CD4-positive, alpha-beta memory T cell (primary cell): ENCODE measurements at regions not wholly inside any gene's neighbourhood (a gene's known extent, or its start where the extent isn't known, plus 50 kb on each side); places are given as distances from the start of the nearest gene placed in this dataset.

Experiments
- CTCF ChIA-PET: fragments of 350-600 bp; sonication (Branson Sonifier 250); formaldehyde crosslinking; loops from one replicate; lab custom pipeline; 2021; ENCODE audit warnings: inconsistent platforms; ENCODE audit not compliant: partially characterized antibody; lab: Charles Lee
- POLR2A ChIA-PET: fragments of 350-600 bp; sonication (Branson Sonifier 250); formaldehyde crosslinking; loops from one replicate; lab custom pipeline; 2021; ENCODE audit not compliant: partially characterized antibody; lab: Charles Lee
- DNase-seq, 5 donors: peaks; one replicate each; pipeline versions ENCODE4 v3.0.0 to v3.0.0-alpha.2; 2020 to 2022; ENCODE audit warnings: mixed read lengths in 1 of 5
- H3K27ac ChIP-seq: one replicate; pipeline ENCODE4 v1.7.0; 2013; ENCODE audit warnings: low read depth, low read length
- H3K27me3 ChIP-seq: 2 replicates; pipeline ENCODE4 v1.7.0; 2013; ENCODE audit warnings: mild to moderate bottlenecking, low read length, moderate library complexity; ENCODE audit not compliant: insufficient read depth
- H3K36me3 ChIP-seq: 2 replicates; pipeline ENCODE4 v1.7.0; 2013; ENCODE audit warnings: mild to moderate bottlenecking, low read length, moderate library complexity; ENCODE audit not compliant: insufficient read depth
- H3K4me1 ChIP-seq: 2 replicates; pipeline ENCODE4 v1.7.0; 2013; ENCODE audit warnings: mild to moderate bottlenecking, low read length, moderate library complexity; ENCODE audit not compliant: insufficient read depth
- H3K4me3 ChIP-seq, 2 donors: one replicate each; pipeline ENCODE4 v1.7.0; 2013; ENCODE audit warnings: low read length in 2 of 2, mild to moderate bottlenecking in 1 of 2
- H3K9me3 ChIP-seq, 2 donors: one replicate each; pipeline ENCODE4 v1.7.0; 2013; ENCODE audit warnings: low read length in 2 of 2, control low read depth in 1 of 2; ENCODE audit not compliant: control insufficient read depth in 1 of 2
- H3K27ac Mint-ChIP-seq, 7 donors: one replicate each; pipeline ENCODE4 v1.8.0; 2020 to 2021; ENCODE audit warnings: mixed read lengths in 7 of 7, mild to moderate bottlenecking in 6 of 7, inconsistent platforms in 3 of 7, moderate library complexity in 3 of 7
- H3K27me3 Mint-ChIP-seq, 2 donors: one replicate each; pipeline ENCODE4 v1.8.0; 2020 to 2021; ENCODE audit warnings: mixed read lengths in 2 of 2
- H3K36me3 Mint-ChIP-seq, 2 donors: one replicate each; pipeline ENCODE4 v1.8.0; 2020 to 2021; ENCODE audit warnings: mixed read lengths in 2 of 2, inconsistent platforms in 1 of 2, mild to moderate bottlenecking in 1 of 2
- H3K4me1 Mint-ChIP-seq, 4 donors: one replicate each; pipeline ENCODE4 v1.8.0; 2020 to 2021; ENCODE audit warnings: mixed read lengths in 4 of 4, mild to moderate bottlenecking in 1 of 4
- H3K4me3 Mint-ChIP-seq, 8 donors: one replicate each; pipeline ENCODE4 v1.8.0; 2020 to 2021; ENCODE audit warnings: mixed read lengths in 8 of 8, mild to moderate bottlenecking in 7 of 8, moderate library complexity in 6 of 8, inconsistent platforms in 3 of 8
- H3K9me3 Mint-ChIP-seq, 8 donors: one replicate each; pipeline ENCODE4 v1.8.0; 2020 to 2021; ENCODE audit warnings: mixed read lengths in 8 of 8, mild to moderate bottlenecking in 5 of 8, inconsistent platforms in 3 of 8, moderate library complexity in 1 of 8
- intact Hi-C: fragments of 100-400 bp; cut with micrococcal nuclease; formaldehyde crosslinking; loops from one replicate; pipeline ENCODE4 v1.15.1; 2023

- ChIA-PET POLR2A (no interaction called here), CTCF (no interaction called here)
- no peak for DNase-seq
- Histone ChIP-seq H3K9me3 (no peaks in the 10 kb centered on the region), H3K27ac (no peak overlapping the region), H3K36me3 (no peaks in the 10 kb centered on the region), H3K4me3 (no peak overlapping the region), H3K4me1 (peaks cover 22% of the 10 kb centered on the region), H3K27me3 (peaks cover 4% of the 10 kb centered on the region)
- peak overlapping the region in 2 of 8 donors; percentile 1 to 34 for H3K4me3 Mint-ChIP-seq
- no peak overlapping the region for H3K27ac Mint-ChIP-seq
- intact Hi-C loops = no loop called here
- peaks cover 13 to 34% (median 21%) of the 10 kb centered on the region in 4 donors for H3K4me1 Mint-ChIP-seq
- H3K36me3 Mint-ChIP-seq = no peaks in the 10 kb centered on the region
- peaks cover 11 to 31% of the 10 kb centered on the region in 2 donors for H3K27me3 Mint-ChIP-seq
- peaks cover 0 to 2% (median 0%) of the 10 kb centered on the region in 8 donors for H3K9me3 Mint-ChIP-seq
Measured at GRCh38 chr5:176722757-176723156, 75.5 kb downstream of the TSPAN17 start.

- Histone ChIP-seq H3K36me3 (no peaks in the 10 kb centered on the region), H3K27ac (no peak overlapping the region), H3K4me3 (no peak overlapping the region), H3K27me3 (peaks cover 4% of the 10 kb centered on the region), H3K9me3 (no peaks in the 10 kb centered on the region), H3K4me1 (peaks cover 22% of the 10 kb centered on the region)
- intact Hi-C loops = no loop called here
- no peak for DNase-seq
- ChIA-PET POLR2A (no interaction called here), CTCF (no interaction called here)
- H3K27me3 Mint-ChIP-seq = peaks cover 9 to 28% of the 10 kb centered on the region in 2 donors
- peaks cover 13 to 34% (median 21%) of the 10 kb centered on the region in 4 donors for H3K4me1 Mint-ChIP-seq
- no peaks in the 10 kb centered on the region for H3K36me3 Mint-ChIP-seq
- H3K27ac Mint-ChIP-seq = peak overlapping the region in 3 of 7 donors; percentile 2 to 36 (median 19)
- peak overlapping the region in 7 of 8 donors; percentile 18 to 70 (median 54) for H3K4me3 Mint-ChIP-seq
- peaks cover 0 to 2% (median 0%) of the 10 kb centered on the region in 8 donors for H3K9me3 Mint-ChIP-seq
Measured at GRCh38 chr5:176723440-176723839, 76.2 kb downstream of the TSPAN17 start.

- H3K4me1 ChIP-seq = peaks cover 22% of the 10 kb centered on the region
- peak overlapping the region in 1 of 8 donors; percentile 4 for H3K4me3 Mint-ChIP-seq
- DNase-seq = no peak
- CTCF ChIA-PET = no interaction called here
- no peaks in the 10 kb centered on the region for H3K9me3 ChIP-seq
- H3K27ac ChIP-seq = no peak overlapping the region
- no peaks in the 10 kb centered on the region for H3K36me3 Mint-ChIP-seq
- H3K27me3 Mint-ChIP-seq = peaks cover 10 to 26% of the 10 kb centered on the region in 2 donors
- H3K27me3 ChIP-seq = peaks cover 4% of the 10 kb centered on the region
- H3K4me3 ChIP-seq = no peak overlapping the region
- H3K9me3 Mint-ChIP-seq = peaks cover 0 to 2% (median 0%) of the 10 kb centered on the region in 8 donors
- POLR2A ChIA-PET = no interaction called here
- H3K36me3 ChIP-seq = no peaks in the 10 kb centered on the region
- H3K4me1 Mint-ChIP-seq = peaks cover 13 to 34% (median 21%) of the 10 kb centered on the region in 4 donors
- peak overlapping the region in 3 of 7 donors; percentile 2 to 47 (median 5) for H3K27ac Mint-ChIP-seq
- intact Hi-C loops = no loop called here
Measured at GRCh38 chr5:176724472-176724871, 77.2 kb downstream of the TSPAN17 start.

GRCh38 chr5:176725521-176726280 is 78.4 kb downstream of the TSPAN17 start:
- peaks cover 0 to 5% (median 0%) of the 10 kb centered on the region in 8 donors for H3K9me3 Mint-ChIP-seq
- H3K27ac Mint-ChIP-seq = no peak overlapping the region
- H3K4me3 Mint-ChIP-seq = no peak overlapping the region
- ChIA-PET POLR2A (no interaction called here), CTCF (no interaction called here)
- H3K27me3 ChIP-seq = no peaks in the 10 kb centered on the region
- intact Hi-C loops = no loop called here
- H3K27me3 Mint-ChIP-seq = peaks cover 10 to 27% of the 10 kb centered on the region in 2 donors
- H3K36me3 Mint-ChIP-seq = no peaks in the 10 kb centered on the region
- no peaks in the 10 kb centered on the region for H3K36me3 ChIP-seq
- H3K9me3 ChIP-seq = no peaks in the 10 kb centered on the region
- DNase-seq = no peak
- H3K27ac ChIP-seq = no peak overlapping the region
- peaks cover 22% of the 10 kb centered on the region for H3K4me1 ChIP-seq
- no peak overlapping the region for H3K4me3 ChIP-seq
- H3K4me1 Mint-ChIP-seq = peaks cover 13 to 34% (median 21%) of the 10 kb centered on the region in 4 donors

GRCh38 chr5:176726746-176727527 is 79.7 kb downstream of the TSPAN17 start:
- Mint-ChIP-seq H3K4me3 (no peak overlapping the region), H3K4me1 (peaks cover 13 to 34% (median 19%) of the 10 kb centered on the region in 4 donors), H3K36me3 (no peaks in the 10 kb centered on the region), H3K27ac (no peak overlapping the region), H3K27me3 (peaks cover 10 to 23% of the 10 kb centered on the region in 2 donors), H3K9me3 (peaks cover 0 to 8% (median 2%) of the 10 kb centered on the region in 8 donors)
- POLR2A ChIA-PET = no interaction called here
- CTCF ChIA-PET = no interaction called here
- Histone ChIP-seq H3K4me3 (no peak overlapping the region), H3K27ac (no peak overlapping the region), H3K36me3 (no peaks in the 10 kb centered on the region), H3K27me3 (no peaks in the 10 kb centered on the region), H3K9me3 (no peaks in the 10 kb centered on the region), H3K4me1 (peaks cover 22% of the 10 kb centered on the region)
- intact Hi-C loops = no loop called here
- DNase-seq = no peak

GRCh38 chr5:176727528-176727900 is 80.2 kb downstream of the TSPAN17 start:
- no peak overlapping the region for H3K4me3 ChIP-seq
- no peaks in the 10 kb centered on the region for H3K27me3 ChIP-seq
- peaks cover 20% of the 10 kb centered on the region for H3K4me1 ChIP-seq
- ChIA-PET CTCF (no interaction called here), POLR2A (no interaction called here)
- Mint-ChIP-seq H3K4me1 (peaks cover 12 to 32% (median 18%) of the 10 kb centered on the region in 4 donors), H3K36me3 (no peaks in the 10 kb centered on the region), H3K9me3 (peaks cover 0 to 8% (median 2%) of the 10 kb centered on the region in 8 donors), H3K27ac (no peak overlapping the region), H3K27me3 (peaks cover 11 to 22% of the 10 kb centered on the region in 2 donors), H3K4me3 (no peak overlapping the region)
- no peak overlapping the region for H3K27ac ChIP-seq
- no peak for DNase-seq
- no peaks in the 10 kb centered on the region for H3K9me3 ChIP-seq
- intact Hi-C loops = no loop called here
- no peaks in the 10 kb centered on the region for H3K36me3 ChIP-seq

- DNase-seq = no peak
- Mint-ChIP-seq H3K4me1 (peaks cover 9 to 27% (median 14%) of the 10 kb centered on the region in 4 donors), H3K36me3 (no peaks in the 10 kb centered on the region), H3K4me3 (no peak overlapping the region), H3K27me3 (peaks cover 17 to 18% of the 10 kb centered on the region in 2 donors), H3K9me3 (peaks cover 0 to 8% (median 2%) of the 10 kb centered on the region in 8 donors), H3K27ac (no peak overlapping the region)
- no peaks in the 10 kb centered on the region for H3K27me3 ChIP-seq
- POLR2A ChIA-PET = no interaction called here
- H3K9me3 ChIP-seq = no peaks in the 10 kb centered on the region
- CTCF ChIA-PET = no interaction called here
- no peak overlapping the region for H3K4me3 ChIP-seq
- intact Hi-C loops = no loop called here
- peaks cover 14% of the 10 kb centered on the region for H3K4me1 ChIP-seq
- no peaks in the 10 kb centered on the region for H3K36me3 ChIP-seq
- H3K27ac ChIP-seq = no peak overlapping the region
Measured at GRCh38 chr5:176727983-176728675, 80.8 kb downstream of the TSPAN17 start.
